Natural killer cell (primary cell): ENCODE measurements at regions not wholly inside any gene's neighbourhood (a gene's known extent, or its start where the extent isn't known, plus 50 kb on each side); places are given as distances from the start of the nearest gene placed in this dataset.

Source experiments
- ATAC-seq, 3 donors: fragments of 150-1000 bp in 2 of 3; fragments of 200-7000 bp in 1 of 3; cut with Tn5 transposase; 1 replicate in 1 of 3; 2 replicates in 2 of 3; pipeline ENCODE4 v1.10.0; 2021; ENCODE audit warnings: mild to moderate bottlenecking in 2 of 3, moderate library complexity in 2 of 3
- DNase-seq, 2 donors: peaks; one replicate each; pipeline versions ENCODE4 v3.0.0 to v3.0.0-alpha.2; 2013 to 2021; ENCODE audit warnings: mixed read lengths in 1 of 2
- H3K27ac ChIP-seq: one replicate; pipeline ENCODE4 v1.5.1; 2013; ENCODE audit warnings: mild to moderate bottlenecking, low read length
- H3K27me3 ChIP-seq: one replicate; pipeline ENCODE4 v1.6.1; 2013; ENCODE audit warnings: low read length; ENCODE audit not compliant: control insufficient read depth, insufficient read depth
- H3K36me3 ChIP-seq: one replicate; pipeline ENCODE4 v1.6.1; 2013; ENCODE audit warnings: low read length; ENCODE audit not compliant: control insufficient read depth, insufficient read depth
- H3K4me1 ChIP-seq: one replicate; pipeline ENCODE4 v1.6.1; 2013; ENCODE audit warnings: low read length; ENCODE audit not compliant: control insufficient read depth, insufficient read depth
- H3K4me3 ChIP-seq: one replicate; pipeline ENCODE4 v1.5.1; 2013; ENCODE audit warnings: low read length
- H3K9me3 ChIP-seq: one replicate; pipeline ENCODE4 v1.6.1; 2013; ENCODE audit warnings: low read length; ENCODE audit not compliant: control insufficient read depth, insufficient read depth
- H3K27ac Mint-ChIP-seq, 2 donors: one replicate each; pipeline ENCODE4 v1.8.0; 2022; ENCODE audit warnings: mild to moderate bottlenecking in 2 of 2, mixed read lengths in 2 of 2, moderate library complexity in 1 of 2
- H3K27me3 Mint-ChIP-seq, 2 donors: one replicate each; pipeline ENCODE4 v1.8.0; 2022; ENCODE audit warnings: low read depth in 2 of 2, mixed read lengths in 2 of 2
- H3K36me3 Mint-ChIP-seq: one replicate; pipeline ENCODE4 v1.8.0; 2022; ENCODE audit warnings: mixed read lengths
- H3K4me1 Mint-ChIP-seq, 2 donors: one replicate each; pipeline ENCODE4 v1.8.0; 2022; ENCODE audit warnings: mixed read lengths in 2 of 2
- H3K4me3 Mint-ChIP-seq: one replicate; pipeline ENCODE4 v1.8.0; 2022; ENCODE audit warnings: mild to moderate bottlenecking, moderate library complexity, mixed read lengths
- H3K9me3 Mint-ChIP-seq, 2 donors: one replicate each; pipeline ENCODE4 v1.8.0; 2022; ENCODE audit warnings: mixed read lengths in 2 of 2
- CTCF ChIP-seq: fragments of 200-600 bp; IDR thresholded peaks from one replicate; pipeline ENCODE4 v1.8.0; 2022; ENCODE audit warnings: antibody characterized with exemption
- WGBS: methylation state at CpG from one replicate; pipeline ENCODE4 v1.1.7; 2013; ENCODE audit warnings: missing lambda C conversion rate; ENCODE audit not compliant: insufficient coverage; 5-methylcytosine and 5-hydroxymethylcytosine counted together
- intact Hi-C: fragments of 100-400 bp; cut with micrococcal nuclease; formaldehyde crosslinking; loops from one replicate; pipeline ENCODE4 v1.14.2; 2022

GRCh38 chr3:3552761-3553160, 246.5 kb upstream of the LRRN1 start:
- H3K27me3 ChIP-seq: no peaks in the 10 kb centered on the region
- Mint-ChIP-seq H3K36me3 (peaks cover 10% of the 10 kb centered on the region), H3K4me1 (no peaks in the 10 kb centered on the region), H3K9me3 (peaks cover 0 to 13% of the 10 kb centered on the region in 2 donors), H3K27me3 (peaks cover 9 to 17% of the 10 kb centered on the region in 2 donors), H3K27ac (no peak overlapping the region), H3K4me3 (no peak overlapping the region)
- intact Hi-C loops: no loop called here
- TF ChIP-seq CTCF: no peak
- 84% methylated on average over 2 of the region's 3 CpGs for WGBS
- H3K9me3 ChIP-seq: no peaks in the 10 kb centered on the region
- H3K4me1 ChIP-seq: no peaks in the 10 kb centered on the region
- no peak overlapping the region for H3K4me3 ChIP-seq
- ATAC-seq: no peak
- no peak overlapping the region for H3K27ac ChIP-seq
- H3K36me3 ChIP-seq: no peaks in the 10 kb centered on the region
- DNase-seq: no peak

- Mint-ChIP-seq H3K4me1 (no peaks in the 10 kb centered on the region), H3K27ac (no peak overlapping the region), H3K9me3 (peaks cover 0 to 13% of the 10 kb centered on the region in 2 donors), H3K27me3 (peaks cover 9 to 18% of the 10 kb centered on the region in 2 donors), H3K36me3 (peaks cover 10% of the 10 kb centered on the region), H3K4me3 (no peak overlapping the region)
- no peak overlapping the region for H3K4me3 ChIP-seq
- ATAC-seq: no peak
- no peaks in the 10 kb centered on the region for H3K36me3 ChIP-seq
- no peak for DNase-seq
- H3K9me3 ChIP-seq: no peaks in the 10 kb centered on the region
- intact Hi-C loops: no loop called here
- no peaks in the 10 kb centered on the region for H3K27me3 ChIP-seq
- H3K4me1 ChIP-seq: no peaks in the 10 kb centered on the region
- TF ChIP-seq CTCF: no peak
- H3K27ac ChIP-seq: no peak overlapping the region
Observed at GRCh38 chr3:3551981-3552380, 247.2 kb upstream of the LRRN1 start.

- H3K9me3 Mint-ChIP-seq: peaks cover 0 to 7% of the 10 kb centered on the region in 2 donors
- peaks cover 6 to 10% of the 10 kb centered on the region in 2 donors for H3K27me3 Mint-ChIP-seq
- 83% methylated on average over 2 of the region's 2 CpGs for WGBS
- no peaks in the 10 kb centered on the region for H3K27me3 ChIP-seq
- H3K4me1 Mint-ChIP-seq: no peaks in the 10 kb centered on the region
- no peaks in the 10 kb centered on the region for H3K4me1 ChIP-seq
- H3K4me3 ChIP-seq: no peak overlapping the region
- intact Hi-C loops: no loop called here
- no peak overlapping the region for H3K27ac ChIP-seq
- ATAC-seq (no peak), DNase-seq (no peak)
- no peak for TF ChIP-seq CTCF
- peaks cover under 1% of the 10 kb centered on the region for H3K36me3 Mint-ChIP-seq
- no peak overlapping the region for H3K27ac Mint-ChIP-seq
- no peak overlapping the region for H3K4me3 Mint-ChIP-seq
- H3K9me3 ChIP-seq: no peaks in the 10 kb centered on the region
- no peaks in the 10 kb centered on the region for H3K36me3 ChIP-seq
Observed at GRCh38 chr3:3545360-3545759, 253.9 kb upstream of the LRRN1 start.

GRCh38 chr3:3538451-3538850, 260.8 kb upstream of the LRRN1 start:
- Mint-ChIP-seq H3K36me3 (no peaks in the 10 kb centered on the region), H3K4me3 (no peak overlapping the region), H3K4me1 (peaks cover 0 to 5% of the 10 kb centered on the region in 2 donors), H3K27me3 (peaks cover 0 to 8% of the 10 kb centered on the region in 2 donors), H3K9me3 (no peaks in the 10 kb centered on the region), H3K27ac (no peak overlapping the region)
- Histone ChIP-seq H3K36me3 (no peaks in the 10 kb centered on the region), H3K9me3 (no peaks in the 10 kb centered on the region), H3K27me3 (no peaks in the 10 kb centered on the region), H3K4me1 (no peaks in the 10 kb centered on the region), H3K27ac (no peak overlapping the region), H3K4me3 (no peak overlapping the region)
- intact Hi-C loops: no loop called here
- DNase-seq: no peak
- no peak for TF ChIP-seq CTCF
- 95% methylated on average over 4 of the region's 4 CpGs for WGBS
- no peak for ATAC-seq
